Prostate gland (tissue), 2 donors: ENCODE measurements at regions not wholly inside any gene's neighbourhood (a gene's known extent, or its start where the extent isn't known, plus 50 kb on each side); places are given as distances from the start of the nearest gene placed in this dataset.
"Not testable (repeated sequence)": the region's sequence is repeated elsewhere in the genome, so short reads cannot be mapped to it uniquely, and the experiment has no call there.

Experiments
- DNase-seq: peaks from one replicate; pipeline ENCODE4 v3.0.0-alpha.2; 2019; ENCODE audit warnings: low spot score
- H3K27ac ChIP-seq, 2 donors: fragments of 200-600 bp; sonication (generic); 2 replicates each; pipeline ENCODE4 v1.5.1; 2017 to 2019
- H3K27me3 ChIP-seq: fragments of 200-600 bp; sonication (generic); replicated peaks from 2 replicates; pipeline ENCODE4 v1.5.1; 2019; ENCODE audit not compliant: insufficient read depth
- H3K36me3 ChIP-seq, 2 donors: fragments of 200-600 bp; sonication (generic); 1 replicate in 1 of 2; 2 replicates in 1 of 2; pipeline versions ENCODE4 v1.5.1 to v1.8.1; 2017 to 2019
- H3K4me1 ChIP-seq: fragments of 200-600 bp; sonication (generic); replicated peaks from 2 replicates; pipeline ENCODE4 v1.5.1; 2019
- H3K4me3 ChIP-seq, 2 donors: fragments of 200-600 bp; sonication (generic); 2 replicates each; pipeline ENCODE4 v1.5.1; 2017 to 2019
- H3K9me3 ChIP-seq: fragments of 200-600 bp; sonication (generic); 2 replicates; pipeline ENCODE4 v1.5.1; 2017
- CTCF ChIP-seq, 4 experiments: fragments of 200-600 bp in 2 of 4; fragments of 450-650 bp in 2 of 4; sonication (generic) in 2 of 4; IDR thresholded peaks; 1 replicate in 3 of 4; 2 replicates in 1 of 4; pipeline ENCODE4 v1.5.1; 2016 to 2019; ENCODE audit warnings: antibody characterized with exemption in 4 of 4, mild to moderate bottlenecking in 2 of 4, moderate library complexity in 2 of 4
- POLR2A ChIP-seq: fragments of 450-650 bp; IDR thresholded peaks from one replicate; pipeline ENCODE4 v1.6.1; 2016; ENCODE audit warnings: antibody characterized with exemption, mild to moderate bottlenecking
- POLR2AphosphoS5 ChIP-seq: sonication (generic); formaldehyde crosslinking; IDR thresholded peaks from one replicate; pipeline ENCODE4 v1.6.1; 2017; ENCODE audit warnings: antibody characterized with exemption
- WGBS: methylation state at CpG from one replicate; pipeline ENCODE4 v1.1.5; 2018; 5-methylcytosine and 5-hydroxymethylcytosine counted together
- intact Hi-C: fragments of 100-400 bp; cut with DNase I; formaldehyde crosslinking; loops from one replicate; pipeline ENCODE4 v1.14.2; 2022

GRCh38 chr6:27038498-27038897 lies 209.0 kb upstream of the PRSS16 start:
- H3K36me3 ChIP-seq, result no peaks in the 10 kb centered on the region
- no peak for DNase-seq
- H3K4me3 ChIP-seq, result no peak overlapping the region
- no peak for TF ChIP-seq POLR2AphosphoS5
- TF ChIP-seq CTCF (IDR thresholded peaks at IDR 0.05), result no peak
- TF ChIP-seq POLR2A, result no peak
- intact Hi-C loops, result no loop called here
- H3K27me3 ChIP-seq, result no peaks in the 10 kb centered on the region
- H3K4me1 ChIP-seq, result no peaks in the 10 kb centered on the region
- no peaks in the 10 kb centered on the region for H3K9me3 ChIP-seq
- H3K27ac ChIP-seq, result no peak overlapping the region

- Histone ChIP-seq H3K36me3 (no peaks in the 10 kb centered on the region), H3K27me3 (no peaks in the 10 kb centered on the region), H3K4me3 (no peak overlapping the region), H3K4me1 (no peaks in the 10 kb centered on the region), H3K27ac (no peak overlapping the region), H3K9me3 (no peaks in the 10 kb centered on the region)
- TF ChIP-seq POLR2AphosphoS5 (no peak), CTCF (IDR thresholded peaks at IDR 0.05) (no peak), POLR2A (no peak)
- 77% methylated on average over 7 of the region's 7 CpGs for WGBS
- DNase-seq, result no peak
- intact Hi-C loops, result no loop called here
Observed at GRCh38 chr6:27040244-27041042, 207.1 kb upstream of the PRSS16 start.

GRCh38 chr6:27043244-27043643 lies 204.3 kb upstream of the PRSS16 start:
- H3K4me3 ChIP-seq, result no peak overlapping the region
- H3K27me3 ChIP-seq, result no peaks in the 10 kb centered on the region
- no peaks in the 10 kb centered on the region for H3K36me3 ChIP-seq
- H3K4me1 ChIP-seq, result no peaks in the 10 kb centered on the region
- no peak overlapping the region for H3K27ac ChIP-seq
- WGBS, result 99% methylated on average over 2 of the region's 2 CpGs
- intact Hi-C loops, result no loop called here
- H3K9me3 ChIP-seq, result no peaks in the 10 kb centered on the region
- TF ChIP-seq CTCF (IDR thresholded peaks at IDR 0.05) (no peak), POLR2AphosphoS5 (no peak), POLR2A (no peak)
- no peak for DNase-seq

- DNase-seq, H3K9me3 ChIP-seq, H3K4me3 ChIP-seq, H3K4me1 ChIP-seq, H3K27ac ChIP-seq, intact Hi-C loops, H3K36me3 ChIP-seq, H3K27me3 ChIP-seq: not testable (repeated sequence)
- WGBS, result 95% methylated on average over 11 of the region's 26 CpGs
Observed at GRCh38 chr6:27045131-27045530, 202.4 kb upstream of the PRSS16 start.

DNA sequence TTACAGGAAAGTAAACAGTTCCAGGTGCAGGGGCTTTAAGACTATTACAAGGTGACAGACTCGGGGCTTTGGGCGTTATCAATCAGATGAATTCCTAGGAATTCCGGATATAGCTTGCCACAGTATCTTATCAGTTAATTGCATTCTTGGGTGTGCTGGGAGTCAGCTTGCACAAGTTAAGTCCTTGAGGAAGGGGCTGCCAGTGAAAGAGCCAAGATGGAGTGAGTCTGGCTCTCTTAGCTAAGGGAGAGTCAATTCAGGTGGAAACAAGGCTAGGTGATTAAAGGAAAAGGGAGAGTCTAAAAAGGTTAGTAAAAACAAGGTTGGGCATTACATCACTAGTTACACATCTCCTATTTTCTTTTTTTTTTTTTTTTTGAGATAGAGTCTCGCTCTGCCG lies 199.8 kb upstream of the PRSS16 start:
- WGBS, result 69% methylated on average over 5 of the region's 5 CpGs
- H3K9me3 ChIP-seq, H3K27me3 ChIP-seq, H3K4me1 ChIP-seq, H3K4me3 ChIP-seq, H3K27ac ChIP-seq, DNase-seq, H3K36me3 ChIP-seq, intact Hi-C loops: not testable (repeated sequence)
